ENCODE measurements at regions not wholly inside any gene's neighbourhood (a gene's known extent, or its start where the extent isn't known, plus 50 kb on each side); places are given as distances from the start of the nearest gene placed in this dataset.

DNA sequence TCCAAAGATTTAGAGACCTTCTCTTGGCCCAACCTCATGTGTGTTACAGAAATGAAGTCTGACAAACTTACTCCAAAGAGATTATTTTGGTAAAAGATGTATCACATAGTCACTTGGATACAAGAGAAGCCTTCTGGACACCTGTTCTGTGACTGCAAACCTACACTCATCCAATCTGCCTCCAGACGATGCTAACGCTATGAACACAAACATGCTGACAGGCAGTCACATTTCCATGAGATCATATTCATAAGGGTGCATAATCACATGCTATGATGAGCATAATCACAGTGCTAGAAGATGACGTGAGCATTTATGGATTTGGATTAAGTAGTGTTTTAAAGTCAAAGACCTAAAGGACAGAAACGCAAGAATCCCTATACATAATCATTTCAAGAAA, 340.2 kb downstream of the HACE1 start:
- TF ChIP-seq, protein P1, sequence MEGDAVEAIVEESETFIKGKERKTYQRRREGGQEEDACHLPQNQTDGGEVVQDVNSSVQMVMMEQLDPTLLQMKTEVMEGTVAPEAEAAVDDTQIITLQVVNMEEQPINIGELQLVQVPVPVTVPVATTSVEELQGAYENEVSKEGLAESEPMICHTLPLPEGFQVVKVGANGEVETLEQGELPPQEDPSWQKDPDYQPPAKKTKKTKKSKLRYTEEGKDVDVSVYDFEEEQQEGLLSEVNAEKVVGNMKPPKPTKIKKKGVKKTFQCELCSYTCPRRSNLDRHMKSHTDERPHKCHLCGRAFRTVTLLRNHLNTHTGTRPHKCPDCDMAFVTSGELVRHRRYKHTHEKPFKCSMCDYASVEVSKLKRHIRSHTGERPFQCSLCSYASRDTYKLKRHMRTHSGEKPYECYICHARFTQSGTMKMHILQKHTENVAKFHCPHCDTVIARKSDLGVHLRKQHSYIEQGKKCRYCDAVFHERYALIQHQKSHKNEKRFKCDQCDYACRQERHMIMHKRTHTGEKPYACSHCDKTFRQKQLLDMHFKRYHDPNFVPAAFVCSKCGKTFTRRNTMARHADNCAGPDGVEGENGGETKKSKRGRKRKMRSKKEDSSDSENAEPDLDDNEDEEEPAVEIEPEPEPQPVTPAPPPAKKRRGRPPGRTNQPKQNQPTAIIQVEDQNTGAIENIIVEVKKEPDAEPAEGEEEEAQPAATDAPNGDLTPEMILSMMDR (IDR thresholded peaks at IDR 0.05; ENCODE audit: extremely low read depth in 1 of 2, insufficient read depth in 1 of 2, low read depth in 1 of 2, low read length in 2 of 2) = no peak
- no peak for TF ChIP-seq EZH2 (IDR thresholded peaks at IDR 0.05; ENCODE audit: borderline replicate concordance, low read depth, low read length, severe bottlenecking)
- no peak for TF ChIP-seq POLR2A (IDR thresholded peaks at IDR 0.05; ENCODE audit: low read depth, low read length)
- TF ChIP-seq, protein P2, sequence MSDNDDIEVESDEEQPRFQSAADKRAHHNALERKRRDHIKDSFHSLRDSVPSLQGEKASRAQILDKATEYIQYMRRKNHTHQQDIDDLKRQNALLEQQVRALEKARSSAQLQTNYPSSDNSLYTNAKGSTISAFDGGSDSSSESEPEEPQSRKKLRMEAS (IDR thresholded peaks at IDR 0.05; ENCODE audit: insufficient read depth, insufficient read length) = no peak
- no peak for TF ChIP-seq JUN (IDR thresholded peaks at IDR 0.05; ENCODE audit: borderline replicate concordance, insufficient read depth, insufficient read length, low read depth)
- no peak for TF ChIP-seq POLR2AphosphoS5 (IDR thresholded peaks at IDR 0.05; ENCODE audit: insufficient read depth, low read depth, low read length)
- TF ChIP-seq GATA2 (IDR thresholded peaks at IDR 0.05; ENCODE audit: insufficient read depth, insufficient read length, low read depth, low read length) = no peak

Measured in endothelial cell of umbilical vein (primary cell).